Small intestine (tissue), 7 donors: ENCODE measurements at regions not wholly inside any gene's neighbourhood (a gene's known extent, or its start where the extent isn't known, plus 50 kb on each side); places are given as distances from the start of the nearest gene placed in this dataset.
A peak's percentile ranks its signal among the peaks of the same experiment; 100 is the strongest.

Source experiments
- DNase-seq, 2 donors: peaks; one replicate each; pipeline versions ENCODE4 v3.0.0 to v3.0.0-alpha.2; 2013
- FAIRE-seq: peaks from 2 replicates; lab custom pipeline; 2012; peaks lifted over from hg19 to GRCh38; lab: Jason Lieb, UNC
- H3K27ac ChIP-seq, 3 donors: one replicate each; pipeline ENCODE4 v1.5.1; 2013; ENCODE audit warnings: low read length in 2 of 3, mild to moderate bottlenecking in 2 of 3, control low read depth in 1 of 3, inconsistent platforms in 1 of 3, low read depth in 1 of 3, moderate library complexity in 1 of 3
- H3K27me3 ChIP-seq, 3 donors: one replicate each; pipeline ENCODE4 v1.6.1; 2013; ENCODE audit warnings: low read length in 3 of 3, inconsistent platforms in 1 of 3; ENCODE audit not compliant: control insufficient read depth in 3 of 3, insufficient read depth in 3 of 3
- H3K36me3 ChIP-seq, 3 donors: one replicate each; pipeline ENCODE4 v1.6.1; 2013; ENCODE audit warnings: low read length in 3 of 3, inconsistent platforms in 1 of 3, low read depth in 1 of 3, mild to moderate bottlenecking in 1 of 3, moderate library complexity in 1 of 3; ENCODE audit not compliant: control insufficient read depth in 3 of 3, insufficient read depth in 2 of 3
- H3K4me1 ChIP-seq, 3 donors: one replicate each; pipeline ENCODE4 v1.6.1; 2013; ENCODE audit warnings: low read length in 2 of 3, inconsistent platforms in 1 of 3, low read depth in 1 of 3, mild to moderate bottlenecking in 1 of 3, moderate library complexity in 1 of 3; ENCODE audit not compliant: control insufficient read depth in 3 of 3, insufficient read depth in 2 of 3
- H3K4me3 ChIP-seq, 3 donors: one replicate each; pipeline ENCODE4 v1.5.1; 2013; ENCODE audit warnings: low read length in 3 of 3, control low read depth in 1 of 3, inconsistent platforms in 1 of 3, low read depth in 1 of 3, mild to moderate bottlenecking in 1 of 3, moderate library complexity in 1 of 3
- H3K9me3 ChIP-seq, 2 donors: one replicate each; pipeline ENCODE4 v1.6.1; 2013; ENCODE audit warnings: low read depth in 1 of 2, low read length in 1 of 2; ENCODE audit not compliant: control insufficient read depth in 2 of 2, insufficient read depth in 1 of 2
- WGBS, 3 donors: extraction: QIAGEN DNeasy Blood & Tissue Kit; methylation state at CpG; one replicate each; pipeline ENCODE4 v1.1.7; 2013; 5-methylcytosine and 5-hydroxymethylcytosine counted together
- donor health status: healthy with polysubstance abuse.
- donor health status: control.
- donor health status: control.
- donor health status: Bipolar disorder and iron deficiency.
- donor health status: healthy.

GRCh38 chr6:113576310-113576709 is 280.8 kb upstream of the MARCKS start:
- Histone ChIP-seq H3K9me3 (no peaks in the 10 kb centered on the region), H3K36me3 (no peaks in the 10 kb centered on the region), H3K27me3 (no peaks in the 10 kb centered on the region), H3K4me3 (no peak overlapping the region), H3K4me1 (no peaks in the 10 kb centered on the region), H3K27ac (no peak overlapping the region)
- DNase-seq (no peak), FAIRE-seq (no peak)

- DNase-seq (no peak), FAIRE-seq (no peak)
- no peaks in the 10 kb centered on the region for H3K36me3 ChIP-seq
- H3K4me1 ChIP-seq: no peaks in the 10 kb centered on the region
- no peak overlapping the region for H3K4me3 ChIP-seq
- no peaks in the 10 kb centered on the region for H3K27me3 ChIP-seq
- no peak overlapping the region for H3K27ac ChIP-seq
- H3K9me3 ChIP-seq: no peaks in the 10 kb centered on the region
- 79 to 95% (median 88%) methylated on average over 3 of the region's 3 CpGs for WGBS, 3 donors
Observed at GRCh38 chr6:113578691-113579090, 278.5 kb upstream of the MARCKS start.

- Histone ChIP-seq H3K4me1 (no peaks in the 10 kb centered on the region), H3K27ac (no peak overlapping the region), H3K27me3 (no peaks in the 10 kb centered on the region), H3K36me3 (no peaks in the 10 kb centered on the region), H3K4me3 (no peak overlapping the region), H3K9me3 (no peaks in the 10 kb centered on the region)
- WGBS, 3 donors: 87 to 91% (median 89%) methylated on average over 4 of the region's 4 CpGs
- no peak for FAIRE-seq
- no peak for DNase-seq
Observed at GRCh38 chr6:113584767-113585166, 272.4 kb upstream of the MARCKS start.

GRCh38 chr6:113585246-113585645 is 271.9 kb upstream of the MARCKS start:
- H3K4me3 ChIP-seq: no peak overlapping the region
- H3K9me3 ChIP-seq: no peaks in the 10 kb centered on the region
- no peak for FAIRE-seq
- 79 to 98% (median 85%) methylated on average over 2 of the region's 2 CpGs for WGBS, 3 donors
- no peak for DNase-seq
- H3K27ac ChIP-seq: no peak overlapping the region
- H3K4me1 ChIP-seq: no peaks in the 10 kb centered on the region
- no peaks in the 10 kb centered on the region for H3K27me3 ChIP-seq
- no peaks in the 10 kb centered on the region for H3K36me3 ChIP-seq

- Histone ChIP-seq H3K9me3 (no peaks in the 10 kb centered on the region), H3K27me3 (no peaks in the 10 kb centered on the region), H3K36me3 (no peaks in the 10 kb centered on the region), H3K4me3 (no peak overlapping the region), H3K27ac (no peak overlapping the region), H3K4me1 (no peaks in the 10 kb centered on the region)
- 74 to 91% (median 76%) methylated on average over 2 of the region's 2 CpGs for WGBS, 3 donors
- DNase-seq (no peak), FAIRE-seq (no peak)
Observed at GRCh38 chr6:113586413-113587077, 270.6 kb upstream of the MARCKS start.

- Histone ChIP-seq H3K27me3 (no peaks in the 10 kb centered on the region), H3K4me1 (peaks cover 0 to 5% (median 0%) of the 10 kb centered on the region in 3 donors), H3K4me3 (no peak overlapping the region), H3K27ac (no peak overlapping the region), H3K9me3 (no peaks in the 10 kb centered on the region), H3K36me3 (no peaks in the 10 kb centered on the region)
- WGBS, 3 donors: 80 to 87% (median 81%) methylated on average over 6 of the region's 6 CpGs
- no peak for FAIRE-seq
- no peak for DNase-seq
Observed at GRCh38 chr6:113587078-113587699, 270.0 kb upstream of the MARCKS start.

- H3K9me3 ChIP-seq: no peaks in the 10 kb centered on the region
- H3K36me3 ChIP-seq: no peaks in the 10 kb centered on the region
- H3K27me3 ChIP-seq: no peaks in the 10 kb centered on the region
- peaks cover 0 to 9% (median 3%) of the 10 kb centered on the region in 3 donors for H3K4me1 ChIP-seq
- DNase-seq: no peak
- no peak overlapping the region for H3K27ac ChIP-seq
- H3K4me3 ChIP-seq: no peak overlapping the region
- FAIRE-seq: no peak
- 72 to 83% (median 79%) methylated on average over 1 of the region's 1 CpG for WGBS, 3 donors
Observed at GRCh38 chr6:113588646-113589045, 268.5 kb upstream of the MARCKS start.

GRCh38 chr6:113591896-113592827 is 265.0 kb upstream of the MARCKS start:
- H3K4me3 ChIP-seq: no peak overlapping the region
- no peaks in the 10 kb centered on the region for H3K9me3 ChIP-seq
- DNase-seq (peak; percentile 88 to 93), FAIRE-seq (no peak)
- H3K27me3 ChIP-seq: no peaks in the 10 kb centered on the region
- H3K27ac ChIP-seq: peak overlapping the region in 1 of 3 donors; percentile 31
- peaks cover 0 to 17% (median 8%) of the 10 kb centered on the region in 3 donors for H3K4me1 ChIP-seq
- no peaks in the 10 kb centered on the region for H3K36me3 ChIP-seq
- 70 to 78% (median 76%) methylated on average over 2 of the region's 2 CpGs for WGBS, 3 donors
